Panc1 (cell line): ENCODE measurements at regions not wholly inside any gene's neighbourhood (a gene's known extent, or its start where the extent isn't known, plus 50 kb on each side); places are given as distances from the start of the nearest gene placed in this dataset.

Experiments
- ATAC-seq: fragments of 200-7000 bp; cut with Tn5 transposase; 2 replicates; pipeline ENCODE4 v1.9.1; 2020; ENCODE audit warnings: mild to moderate bottlenecking, moderate library complexity
- BruUV-seq: library from RNA; stranded (reverse); fragments of 400-500 nt; replicated peaks from 2 replicates; lab custom pipeline; 2021; lab: Mats Ljungman, UMichigan
- CTCF ChIA-PET: fragments of 300-600 bp; sonication (Branson Sonifier 250); formaldehyde crosslinking; loops from one replicate; lab custom pipeline; 2022; ENCODE audit warnings: antibody characterized with exemption; lab: Charles Lee
- POLR2A ChIA-PET: fragments of 300-600 bp; sonication (Branson Sonifier 250); formaldehyde crosslinking; loops from one replicate; lab custom pipeline; 2022; ENCODE audit warnings: antibody characterized with exemption; lab: Charles Lee
- DNase-seq: peaks from one replicate; pipeline ENCODE4 v3.0.0-alpha.2; 2010; ENCODE audit warnings: low read depth, low spot score
- H3K27ac ChIP-seq: 2 replicates; pipeline ENCODE4 v1.5.1; 2011; ENCODE audit warnings: mild to moderate bottlenecking, low read length, inconsistent platforms
- H3K27me3 ChIP-seq: fragments of 200-500 bp; sonication (Bioruptor generic); 2 replicates; pipeline ENCODE4 v1.6.0; 2014; ENCODE audit warnings: low read length, inconsistent platforms; ENCODE audit not compliant: control insufficient read depth, insufficient read depth
- H3K36me3 ChIP-seq: fragments of 200-500 bp; sonication (Bioruptor generic); 2 replicates; pipeline ENCODE4 v1.5.1; 2014; ENCODE audit warnings: inconsistent platforms, mild to moderate bottlenecking, low read length, moderate library complexity; ENCODE audit not compliant: control insufficient read depth, insufficient read depth
- H3K4me1 ChIP-seq: 2 replicates; pipeline ENCODE4 v1.5.1; 2011; ENCODE audit warnings: inconsistent platforms, mild to moderate bottlenecking, low read length, moderate library complexity; ENCODE audit not compliant: control insufficient read depth, insufficient read depth
- H3K4me3 ChIP-seq, 2 experiments: 2 replicates each; pipeline ENCODE4 v1.5.1; 2011 to 2012; ENCODE audit warnings: low read depth in 2 of 2, low read length in 2 of 2, mild to moderate bottlenecking in 2 of 2, inconsistent platforms in 1 of 2, moderate library complexity in 1 of 2
- H3K9me3 ChIP-seq: fragments of 200-500 bp; sonication (Bioruptor generic); 2 replicates; pipeline ENCODE4 v1.5.1; 2014; ENCODE audit warnings: low read depth, mild to moderate bottlenecking, inconsistent platforms, low read length, moderate library complexity; ENCODE audit not compliant: control insufficient read depth, insufficient read depth
- CTCF ChIP-seq: fragments of 450-650 bp; IDR thresholded peaks from 2 replicates; pipeline ENCODE4 v1.5.1; 2017; ENCODE audit warnings: mild to moderate bottlenecking
- POLR2AphosphoS5 ChIP-seq: IDR thresholded peaks from 2 replicates; pipeline ENCODE4 v1.6.1; 2012; ENCODE audit warnings: mild to moderate bottlenecking, low read depth, low read length, moderate library complexity
- REST ChIP-seq, 2 experiments: IDR thresholded peaks; 2 replicates each; pipeline ENCODE4 v1.6.1; 2011 to 2012; ENCODE audit warnings: low read depth in 2 of 2, control low read depth in 1 of 2, low read length in 1 of 2, mild to moderate bottlenecking in 1 of 2, moderate library complexity in 1 of 2; ENCODE audit not compliant: insufficient read depth in 1 of 2
- SIN3A ChIP-seq: IDR thresholded peaks from 2 replicates; pipeline ENCODE4 v1.6.1; 2012; ENCODE audit warnings: low read depth, mild to moderate bottlenecking, low read length, moderate library complexity, borderline replicate concordance; ENCODE audit not compliant: insufficient read depth
- TCF7L2 ChIP-seq: IDR thresholded peaks from 2 replicates; pipeline ENCODE4 v1.6.1; 2011; ENCODE audit warnings: mild to moderate bottlenecking, low read depth, low read length, inconsistent platforms
- in situ Hi-C: cut with HindIII; loops from 2 replicates; pipeline ENCODE4 v1.10.0; 2016; ENCODE audit warnings: low sequenced_read_pairs, low pct_unique_long_range_greater_than_20kb
- intact Hi-C: fragments of 100-400 bp; cut with micrococcal nuclease; formaldehyde crosslinking; loops from one replicate; pipeline ENCODE4 v1.10.0; 2022; ENCODE audit not compliant: unreplicated experiment

DNA sequence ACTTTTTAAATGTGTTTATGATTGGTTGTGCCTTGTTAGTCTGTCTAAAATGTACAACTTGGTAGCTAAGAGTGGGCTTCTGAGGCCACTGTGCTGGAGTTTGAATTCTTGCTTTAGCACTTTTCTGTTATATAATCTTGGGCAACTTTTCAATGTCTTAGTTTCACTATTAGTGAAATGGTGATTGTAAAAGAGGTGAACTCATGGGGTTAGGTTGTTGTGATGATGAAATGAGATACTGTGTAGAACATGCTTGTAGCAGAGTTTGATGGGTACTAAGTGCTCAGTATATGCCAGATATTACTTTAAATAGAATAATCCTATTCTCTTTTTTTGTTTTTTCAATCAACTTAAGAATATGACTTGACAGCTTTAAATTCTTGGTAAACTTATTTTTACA lies 624.7 kb downstream of the CD109 start:
- Histone ChIP-seq H3K27me3 (no peaks in the 10 kb centered on the region), H3K9me3 (no peaks in the 10 kb centered on the region), H3K4me3 (no peak overlapping the region), H3K4me1 (no peaks in the 10 kb centered on the region), H3K36me3 (no peaks in the 10 kb centered on the region), H3K27ac (no peak overlapping the region)
- no TSS peak for BruUV-seq
- intact Hi-C loops (no loop called here), in situ Hi-C loops (no loop called here)
- TF ChIP-seq SIN3A (no peak), POLR2AphosphoS5 (no peak), CTCF (no peak), REST (IDR thresholded peaks at IDR 0.05; ENCODE audit: insufficient read depth in 1 of 2, low read depth in 2 of 2, low read length in 1 of 2) (no peak), TCF7L2 (no peak)
- ChIA-PET CTCF (no interaction called here), POLR2A (no interaction called here)
- DNase-seq (no peak), ATAC-seq (no peak)

DNA sequence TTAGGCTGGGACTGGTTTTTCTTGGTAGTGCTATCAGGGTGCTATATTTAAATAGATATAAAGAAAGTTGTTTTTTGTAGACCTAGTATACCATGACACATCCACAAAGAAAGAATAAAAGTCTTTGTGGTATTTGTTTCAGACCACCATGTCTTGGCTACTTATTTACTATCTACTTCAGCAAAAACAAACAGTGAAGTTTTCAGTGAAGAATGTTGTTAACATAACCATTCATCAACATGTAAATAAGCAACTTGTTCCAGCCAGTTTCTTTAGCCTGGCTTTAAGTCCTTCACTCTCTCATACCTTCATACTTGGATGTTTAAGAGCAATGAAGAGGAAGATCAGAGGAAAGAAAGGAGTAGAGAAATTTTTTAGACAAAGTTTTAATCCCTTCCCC lies 624.1 kb downstream of the CD109 start:
- ATAC-seq (no peak), DNase-seq (no peak)
- BruUV-seq: no TSS peak
- TF ChIP-seq CTCF: no peak
- no peak for TF ChIP-seq SIN3A
- no peak for TF ChIP-seq TCF7L2
- TF ChIP-seq REST (IDR thresholded peaks at IDR 0.05; ENCODE audit: insufficient read depth in 1 of 2, low read depth in 2 of 2, low read length in 1 of 2): no peak
- TF ChIP-seq POLR2AphosphoS5: no peak
- Histone ChIP-seq H3K4me1 (no peaks in the 10 kb centered on the region), H3K27me3 (no peaks in the 10 kb centered on the region), H3K27ac (no peak overlapping the region), H3K4me3 (no peak overlapping the region), H3K9me3 (no peaks in the 10 kb centered on the region), H3K36me3 (no peaks in the 10 kb centered on the region)
- ChIA-PET POLR2A (no interaction called here), CTCF (no interaction called here)
- in situ Hi-C loops: no loop called here
- intact Hi-C loops: no loop called here
